MM.1S (cell line): ENCODE measurements at regions not wholly inside any gene's neighbourhood (a gene's known extent, or its start where the extent isn't known, plus 50 kb on each side); places are given as distances from the start of the nearest gene placed in this dataset.

Experiments used
- DNase-seq: peaks from one replicate; pipeline ENCODE4 v3.0.0-alpha.2; 2015
- H2AFZ ChIP-seq: fragments of 300-600 bp; sonication (generic); 2 replicates; pipeline ENCODE4 v1.6.0; 2016; ENCODE audit warnings: antibody characterized with exemption, low read length
- H3F3A ChIP-seq: fragments of 300-600 bp; sonication (generic); 2 replicates; pipeline ENCODE4 v1.6.1; 2016; ENCODE audit warnings: mild to moderate bottlenecking, antibody characterized with exemption, low read length, moderate library complexity, mixed read lengths; ENCODE audit not compliant: insufficient read depth
- H3K27ac ChIP-seq: fragments of 300-600 bp; sonication (generic); 2 replicates; pipeline ENCODE4 v1.5.1; 2016; ENCODE audit warnings: mild to moderate bottlenecking, low read length
- H3K27me3 ChIP-seq: fragments of 300-600 bp; sonication (generic); replicated peaks from 2 replicates; pipeline ENCODE4 v1.6.0; 2016; ENCODE audit warnings: low read length; ENCODE audit not compliant: insufficient read depth
- H3K36me3 ChIP-seq: fragments of 300-600 bp; sonication (generic); replicated peaks from 2 replicates; pipeline ENCODE4 v1.6.1; 2016; ENCODE audit warnings: mild to moderate bottlenecking, low read length, mixed read lengths; ENCODE audit not compliant: insufficient read depth
- H3K4me1 ChIP-seq: fragments of 300-600 bp; sonication (generic); 2 replicates; pipeline ENCODE4 v1.6.1; 2016; ENCODE audit warnings: low read length, mixed read lengths
- H3K4me2 ChIP-seq: fragments of 300-600 bp; sonication (generic); 2 replicates; pipeline ENCODE4 v1.6.0; 2016; ENCODE audit warnings: low read depth, low read length
- H3K4me3 ChIP-seq: fragments of 300-600 bp; sonication (generic); 2 replicates; pipeline ENCODE4 v1.5.1; 2016; ENCODE audit warnings: low read length, mixed read lengths
- H3K79me2 ChIP-seq: fragments of 300-600 bp; sonication (generic); 2 replicates; pipeline ENCODE4 v1.6.1; 2016; ENCODE audit warnings: mixed run types, low read length, mixed read lengths
- H3K9ac ChIP-seq: fragments of 300-600 bp; sonication (generic); 2 replicates; pipeline ENCODE4 v1.6.1; 2016; ENCODE audit warnings: low read length, mixed read lengths
- H3K9me2 ChIP-seq: fragments of 300-600 bp; sonication (generic); replicated peaks from 2 replicates; pipeline ENCODE4 v1.6.1; 2016; ENCODE audit warnings: mild to moderate bottlenecking, low read length, mixed read lengths; ENCODE audit not compliant: insufficient read depth
- H3K9me3 ChIP-seq: fragments of 300-600 bp; sonication (generic); replicated peaks from 2 replicates; pipeline ENCODE4 v1.6.1; 2016; ENCODE audit warnings: mild to moderate bottlenecking, low read length, mixed read lengths; ENCODE audit not compliant: insufficient read depth
- H4K20me1 ChIP-seq: fragments of 300-600 bp; sonication (generic); 2 replicates; pipeline ENCODE4 v1.6.1; 2016; ENCODE audit warnings: mild to moderate bottlenecking, low read length, moderate library complexity, mixed read lengths; ENCODE audit not compliant: insufficient read depth
- CTCF ChIP-seq: fragments of 300-600 bp; sonication (generic); IDR thresholded peaks from 2 replicates; pipeline ENCODE4 v1.5.1; 2016; ENCODE audit warnings: antibody characterized with exemption, low read length, mixed read lengths
- EZH2 ChIP-seq: fragments of 300-600 bp; sonication (generic); optimal IDR thresholded peaks from 2 replicates; pipeline ENCODE3; 2017; ENCODE audit warnings: low read depth, mild to moderate bottlenecking, antibody characterized with exemption, low read length, mixed read lengths
- EZH2phosphoT487 ChIP-seq: fragments of 300-600 bp; sonication (generic); IDR thresholded peaks from 2 replicates; pipeline ENCODE4 v1.6.1; 2018; ENCODE audit warnings: antibody characterized with exemption, low read length

- Histone ChIP-seq H3K36me3 (no peaks in the 10 kb centered on the region), H3K79me2 (no peaks in the 10 kb centered on the region), H3K9ac (no peak overlapping the region), H3F3A (no peaks in the 10 kb centered on the region), H3K9me2 (no peaks in the 10 kb centered on the region), H3K4me3 (no peak overlapping the region), H2AFZ (no peak overlapping the region), H3K4me1 (no peaks in the 10 kb centered on the region), H3K27me3 (no peaks in the 10 kb centered on the region), H3K27ac (no peak overlapping the region), H3K4me2 (no peak overlapping the region), H3K9me3 (no peaks in the 10 kb centered on the region), H4K20me1 (no peaks in the 10 kb centered on the region)
- no peak for TF ChIP-seq CTCF
- TF ChIP-seq EZH2phosphoT487 = no peak
- TF ChIP-seq EZH2 = no peak
- DNase-seq = no peak
Measured at GRCh38 chr9:108582726-108583125, 273.1 kb downstream of the ACTL7B start.

- Histone ChIP-seq H3K36me3 (no peaks in the 10 kb centered on the region), H3K4me1 (no peaks in the 10 kb centered on the region), H3F3A (no peaks in the 10 kb centered on the region), H2AFZ (no peak overlapping the region), H3K27ac (no peak overlapping the region), H3K9me2 (no peaks in the 10 kb centered on the region), H3K9ac (no peak overlapping the region), H3K27me3 (no peaks in the 10 kb centered on the region), H3K79me2 (no peaks in the 10 kb centered on the region), H3K4me3 (no peak overlapping the region), H3K9me3 (no peaks in the 10 kb centered on the region), H4K20me1 (no peaks in the 10 kb centered on the region), H3K4me2 (no peak overlapping the region)
- no peak for DNase-seq
- TF ChIP-seq EZH2 (no peak), CTCF (no peak)
Measured at GRCh38 chr9:108579757-108580439, 275.9 kb downstream of the ACTL7B start.

- H3K9me2 ChIP-seq = no peaks in the 10 kb centered on the region
- DNase-seq = no peak
- no peaks in the 10 kb centered on the region for H3K9me3 ChIP-seq
- no peak for TF ChIP-seq CTCF
- TF ChIP-seq EZH2phosphoT487 = no peak
- TF ChIP-seq EZH2 = no peak
- no peak overlapping the region for H3K4me2 ChIP-seq
- no peak overlapping the region for H3K27ac ChIP-seq
- H3K79me2 ChIP-seq = no peaks in the 10 kb centered on the region
- H3F3A ChIP-seq = no peaks in the 10 kb centered on the region
- H4K20me1 ChIP-seq = no peaks in the 10 kb centered on the region
- H3K4me3 ChIP-seq = no peak overlapping the region
- H3K9ac ChIP-seq = no peak overlapping the region
- no peaks in the 10 kb centered on the region for H3K36me3 ChIP-seq
- no peaks in the 10 kb centered on the region for H3K27me3 ChIP-seq
- no peak overlapping the region for H2AFZ ChIP-seq
- H3K4me1 ChIP-seq = no peaks in the 10 kb centered on the region
Measured at GRCh38 chr9:108575276-108575675, 280.5 kb downstream of the ACTL7B start.
